HG03432 (cell line): ENCODE measurements at regions not wholly inside any gene's neighbourhood (a gene's known extent, or its start where the extent isn't known, plus 50 kb on each side); places are given as distances from the start of the nearest gene placed in this dataset.

ENCODE experiments used
- ATAC-seq: cut with Tn5 transposase; IDR thresholded peaks from one replicate; pipeline ENCODE4 v1.9.1; 2021; ENCODE audit warnings: mild to moderate bottlenecking, moderate library complexity; ENCODE audit not compliant: unreplicated experiment

GRCh38 chr7:20562461-20562860 is 53.0 kb upstream of the ABCB5 start:
- ATAC-seq, result no peak
